NCI-H69 (cell line): ENCODE measurements at regions not wholly inside any gene's neighbourhood (a gene's known extent, or its start where the extent isn't known, plus 50 kb on each side); places are given as distances from the start of the nearest gene placed in this dataset.

Experiments
- DNase-seq: peaks from one replicate; lab custom pipeline; 2025; lab: John Stamatoyannopoulos, UW

DNA sequence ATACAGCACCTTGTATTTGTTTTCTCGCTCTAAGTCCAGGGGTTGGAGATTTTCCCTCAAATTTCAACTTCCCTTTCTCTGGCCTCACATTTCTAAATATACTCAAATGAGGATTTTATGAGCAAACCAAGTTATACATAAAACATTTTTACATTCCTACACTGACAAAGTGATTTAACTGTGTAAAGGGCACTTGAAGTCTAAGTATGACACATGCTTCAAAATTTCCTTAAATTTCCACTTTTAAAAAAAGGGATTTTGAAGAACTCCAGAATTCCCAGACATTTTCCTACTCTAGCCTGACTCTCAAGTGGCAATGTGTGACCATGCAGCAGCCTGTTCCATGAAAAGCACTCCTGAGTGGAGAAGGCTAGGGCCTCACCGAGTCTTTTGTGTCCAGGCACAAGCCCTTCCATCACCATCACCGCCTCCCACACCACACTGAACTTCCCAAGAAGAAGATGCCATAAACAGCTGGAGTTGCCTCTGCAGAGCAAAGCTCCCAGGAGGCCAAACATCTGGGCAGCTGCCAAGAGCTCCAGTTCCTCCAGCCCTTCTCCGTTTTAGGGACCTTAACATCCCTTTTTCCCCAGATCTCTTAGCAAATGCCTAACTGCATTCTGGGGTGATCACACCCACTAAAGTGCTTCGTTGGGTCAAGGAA lies 68.9 kb downstream of the NCR2 start:
- no peak for DNase-seq

DNA sequence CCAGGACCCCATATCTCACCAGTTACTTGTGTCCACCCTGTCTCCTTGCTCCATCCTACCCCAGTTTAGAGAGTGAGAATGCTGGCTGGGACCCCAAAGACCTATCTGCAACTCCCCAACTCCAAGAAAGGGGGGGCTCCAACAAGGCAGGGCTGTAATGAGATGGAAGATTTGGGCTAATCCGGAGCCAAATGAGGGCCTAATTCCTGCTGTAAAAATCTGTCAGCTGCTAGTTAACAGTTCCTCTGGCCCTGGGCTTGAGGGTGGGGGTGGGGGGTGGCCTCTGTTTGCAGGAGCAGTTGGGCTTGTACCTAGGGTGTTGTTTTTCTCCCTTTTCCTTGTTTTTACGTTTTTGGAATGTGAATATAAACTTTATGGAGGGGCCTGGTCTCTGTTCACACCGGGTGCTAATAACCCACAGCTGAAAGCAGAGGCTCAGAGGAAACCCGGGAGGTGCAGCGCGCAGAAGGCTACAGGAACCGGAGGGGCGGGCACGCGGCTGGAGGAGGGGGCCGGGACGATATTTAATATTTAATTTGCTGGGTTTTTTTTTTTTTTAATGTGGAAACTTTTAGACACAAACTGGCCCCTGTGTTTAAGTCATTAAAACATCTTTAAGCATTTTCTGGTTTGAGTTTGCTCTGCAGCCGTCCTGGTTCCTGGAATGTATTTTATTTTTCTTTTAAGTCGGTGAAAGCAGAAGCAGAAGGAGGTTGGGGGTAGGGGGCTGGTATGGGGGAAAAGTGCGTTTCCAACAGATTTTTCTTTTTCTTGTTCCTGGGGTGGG lies 70.7 kb downstream of the NCR2 start:
- DNase-seq: no peak

DNA sequence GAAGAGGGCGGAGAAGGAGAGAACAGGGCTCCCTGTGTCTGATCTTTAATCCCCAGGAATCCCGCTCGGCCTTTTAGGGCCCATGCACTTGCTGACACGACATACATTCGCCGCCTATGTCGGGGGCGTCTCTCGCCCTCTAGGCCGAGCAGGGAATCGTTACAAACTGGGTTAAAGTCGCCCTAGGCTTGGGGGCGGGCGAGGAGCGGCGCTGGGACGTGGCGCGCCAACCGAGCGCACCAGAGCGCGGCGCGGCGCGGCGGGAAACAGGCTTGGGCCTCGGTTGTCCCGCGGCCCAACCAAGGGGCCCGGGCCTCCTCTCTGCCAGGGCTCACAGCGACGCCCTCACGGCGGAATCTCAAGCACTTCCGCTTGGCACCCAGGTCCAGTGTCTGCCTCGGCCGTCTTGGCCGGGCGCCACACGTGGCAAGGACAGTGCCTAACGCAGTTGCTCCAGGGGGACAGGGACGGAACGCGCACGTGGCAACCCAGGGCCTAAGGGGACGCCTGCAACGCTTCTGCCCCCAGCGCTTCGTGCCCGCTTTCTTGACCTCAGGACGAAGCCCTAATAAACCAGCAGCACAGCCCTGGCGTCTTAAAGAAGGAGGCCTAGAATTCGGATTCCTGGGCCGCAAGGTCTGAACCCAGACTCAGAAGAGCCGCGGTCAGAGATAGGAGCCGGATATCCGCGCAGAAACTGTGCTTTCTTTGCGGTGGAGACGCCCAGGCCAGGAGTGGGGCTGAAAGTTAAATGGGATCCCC lies 71.5 kb downstream of the NCR2 start:
- DNase-seq: no peak

DNA sequence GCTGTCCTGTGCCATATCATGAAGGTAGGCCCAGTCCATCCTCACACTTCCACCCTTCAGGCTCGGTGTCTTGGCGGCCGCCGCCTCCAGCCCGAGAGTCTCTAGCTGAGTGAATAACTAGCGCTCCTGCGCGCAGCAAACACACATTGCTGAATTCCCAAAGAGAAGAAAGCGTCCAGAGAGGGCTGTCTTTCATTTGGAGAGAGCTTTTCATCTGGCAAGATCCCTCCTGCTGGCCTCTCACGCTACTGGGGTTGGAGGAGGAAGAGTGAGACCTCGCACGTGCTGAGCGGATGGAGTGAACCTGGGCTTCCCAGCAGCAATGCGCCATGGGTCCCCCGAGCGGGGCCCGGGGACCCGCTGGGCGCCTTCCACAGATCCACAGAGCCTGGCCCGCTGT lies 73.2 kb downstream of the NCR2 start:
- peak; percentile 46 for DNase-seq

DNA sequence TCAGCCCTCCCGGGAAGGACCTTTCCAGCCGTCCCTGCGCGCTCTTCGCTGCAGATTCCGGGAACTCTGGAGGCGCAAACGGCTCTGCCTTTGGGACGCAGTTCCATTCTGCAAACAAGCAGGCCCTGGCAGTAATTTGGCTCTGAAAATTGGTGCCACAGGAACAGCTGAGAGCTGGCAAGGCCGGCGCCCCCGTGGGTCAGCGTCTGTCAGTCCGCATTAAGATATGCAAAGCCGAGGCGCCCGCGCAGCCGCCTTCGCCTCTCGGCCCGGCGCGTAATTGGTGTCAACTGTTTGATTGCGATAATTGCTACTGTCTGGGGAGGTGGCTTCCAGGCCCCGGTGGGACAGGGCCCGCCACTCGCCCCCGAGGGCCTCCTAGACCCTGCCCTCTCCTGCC lies 73.6 kb downstream of the NCR2 start:
- peak; percentile 81 for DNase-seq

DNA sequence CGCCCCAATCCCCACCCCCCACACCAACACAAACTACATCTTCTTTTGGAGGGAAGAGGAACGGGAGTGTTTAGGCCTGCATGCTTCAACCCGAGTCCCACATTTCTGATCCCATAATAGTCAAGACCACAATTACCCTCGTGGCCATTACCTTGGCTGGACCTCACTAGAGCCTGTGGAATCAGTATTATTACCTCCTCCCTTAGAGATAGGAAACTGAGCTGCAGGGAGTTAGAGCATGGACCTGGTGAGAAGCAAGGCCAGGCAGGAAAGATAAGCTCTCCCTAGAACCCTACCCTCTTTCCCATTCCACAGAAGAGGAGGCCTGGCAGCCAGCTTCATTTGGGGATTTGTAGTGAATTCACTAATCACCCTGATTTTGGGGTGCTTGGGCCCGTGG lies 74.1 kb downstream of the NCR2 start:
- no peak for DNase-seq

DNA sequence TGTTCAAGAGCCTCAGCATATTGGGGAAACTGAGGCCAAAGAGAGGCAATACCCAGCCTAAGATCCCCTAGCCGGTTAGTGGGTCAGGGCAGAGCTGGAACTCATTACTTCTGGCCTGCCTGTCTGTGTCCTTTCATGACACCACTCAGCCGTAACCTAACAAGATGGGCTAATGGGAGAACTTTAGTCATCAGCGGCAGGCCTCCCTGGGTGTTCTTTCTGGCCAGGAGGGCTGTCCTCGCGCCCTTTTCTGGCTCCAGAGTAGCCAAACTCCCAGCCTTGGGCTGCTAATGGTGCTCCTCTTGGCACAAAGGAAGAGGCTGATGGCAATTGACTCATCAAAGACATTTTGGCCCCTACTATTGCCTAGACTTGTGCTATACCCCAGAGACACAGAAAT lies 76.6 kb downstream of the NCR2 start:
- DNase-seq: peak; percentile 65

DNA sequence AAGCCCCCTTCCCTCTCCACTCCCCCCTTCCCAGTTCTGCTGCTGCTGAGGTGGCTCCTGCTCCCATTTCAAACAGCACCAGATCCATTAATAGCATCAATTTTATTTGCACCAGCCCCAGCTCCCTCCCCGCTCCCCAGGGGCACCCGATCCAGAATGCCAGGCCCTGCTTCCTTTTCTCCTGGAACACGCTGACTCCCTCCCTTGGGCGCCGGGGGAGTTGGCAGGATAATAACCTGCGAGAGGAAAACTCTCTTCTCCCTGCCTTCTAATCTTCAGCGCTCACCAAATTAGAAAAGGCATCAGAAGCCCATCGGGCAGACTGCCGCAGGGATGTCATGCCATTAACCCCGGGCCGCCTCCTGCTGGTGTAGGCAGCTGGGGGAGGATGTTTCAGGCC lies 77.8 kb downstream of the NCR2 start:
- peak; percentile 85 for DNase-seq

DNA sequence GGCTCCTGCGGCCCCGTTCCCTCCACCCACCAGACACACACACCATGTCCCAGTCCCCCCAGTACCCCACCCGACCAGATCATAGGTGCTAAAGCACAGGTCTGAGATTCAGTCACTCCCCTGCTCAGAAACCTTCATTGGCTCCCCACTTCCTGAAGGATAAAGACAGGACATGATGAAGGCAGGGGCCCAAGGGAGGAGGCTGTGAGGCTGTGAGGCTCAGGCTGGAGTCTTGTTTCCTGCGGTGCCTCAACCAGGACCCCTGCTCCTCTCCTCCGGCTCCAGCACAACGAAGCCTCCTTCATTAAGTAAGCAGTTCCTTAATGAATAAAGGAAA lies 81.1 kb downstream of the NCR2 start:
- no peak for DNase-seq

DNA sequence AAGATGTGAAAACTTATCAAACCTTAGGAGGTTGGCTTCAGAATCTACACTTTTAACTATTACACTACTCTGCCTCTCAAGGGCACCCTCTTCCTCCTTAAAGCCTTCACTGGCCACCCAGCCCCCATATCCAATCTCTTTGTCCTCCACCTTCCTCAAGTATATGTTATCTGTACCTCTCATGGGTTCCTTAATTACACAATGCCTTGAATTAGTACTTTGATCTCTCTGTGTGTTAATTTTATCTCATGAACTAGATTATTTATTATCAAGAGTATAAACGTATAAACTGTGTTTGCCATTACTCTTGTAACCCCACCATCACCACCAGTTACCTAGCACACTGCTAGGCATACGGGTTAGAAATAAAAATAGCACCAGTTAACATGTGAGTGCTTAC lies 83.3 kb downstream of the NCR2 start:
- no peak for DNase-seq

DNA sequence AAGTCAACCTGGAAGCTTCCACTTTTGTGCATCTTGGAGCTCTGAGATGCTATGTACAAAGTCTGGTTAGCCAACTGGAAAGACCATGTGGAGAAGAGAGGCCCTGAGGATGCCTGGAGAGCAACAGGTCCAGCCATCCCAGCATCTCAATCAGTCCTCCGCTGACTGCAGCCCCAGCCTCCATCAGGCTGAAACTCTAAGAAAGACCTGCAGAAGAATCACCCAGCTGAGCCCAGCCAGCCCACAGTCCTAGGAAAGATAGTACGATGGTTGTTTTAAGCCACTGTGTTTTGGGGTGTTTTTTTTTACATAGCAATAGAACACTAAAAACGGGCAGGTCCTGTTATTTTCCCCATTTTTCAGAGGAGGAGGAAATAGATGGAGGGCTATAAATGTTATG lies 84.0 kb downstream of the NCR2 start:
- DNase-seq: no peak

DNA sequence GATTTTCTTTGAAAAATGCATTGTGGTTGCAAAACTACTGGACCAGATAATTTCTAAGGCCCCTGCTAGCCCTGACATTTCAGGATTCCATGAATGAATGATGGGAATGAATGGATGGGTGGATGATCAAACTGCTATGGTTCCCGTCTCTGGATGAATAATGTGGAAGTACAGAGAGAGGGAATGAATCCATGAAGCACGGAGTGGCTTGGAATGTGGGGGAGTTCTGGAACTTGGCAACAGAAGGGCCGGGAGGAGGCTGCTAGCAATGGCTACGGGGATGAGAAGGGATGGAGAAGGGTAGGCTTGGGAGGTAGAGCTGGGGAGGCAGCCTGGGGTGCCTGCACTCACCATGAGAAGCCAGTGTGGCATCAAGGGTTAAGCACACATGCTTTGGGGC lies 84.8 kb downstream of the NCR2 start:
- DNase-seq: no peak

DNA sequence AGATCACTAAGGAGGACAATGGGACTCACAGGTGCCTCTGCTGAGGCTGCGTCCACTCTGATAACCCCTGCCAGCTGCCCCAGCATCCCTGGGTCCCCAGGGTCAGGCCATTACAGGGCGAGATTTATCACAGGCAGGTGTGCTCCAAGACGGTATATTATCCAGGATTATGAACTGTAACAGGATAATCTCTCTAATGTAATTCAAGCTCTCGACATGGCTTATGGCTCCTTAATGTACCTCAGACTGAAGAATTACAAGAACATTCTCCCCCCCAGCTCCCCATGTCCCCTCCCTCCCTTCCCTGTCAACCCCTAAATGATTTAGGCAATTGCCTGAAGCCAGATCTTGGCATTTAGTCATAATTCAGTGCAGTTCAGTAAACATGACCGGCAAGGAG lies 86.8 kb downstream of the NCR2 start:
- peak; percentile 94 for DNase-seq

DNA sequence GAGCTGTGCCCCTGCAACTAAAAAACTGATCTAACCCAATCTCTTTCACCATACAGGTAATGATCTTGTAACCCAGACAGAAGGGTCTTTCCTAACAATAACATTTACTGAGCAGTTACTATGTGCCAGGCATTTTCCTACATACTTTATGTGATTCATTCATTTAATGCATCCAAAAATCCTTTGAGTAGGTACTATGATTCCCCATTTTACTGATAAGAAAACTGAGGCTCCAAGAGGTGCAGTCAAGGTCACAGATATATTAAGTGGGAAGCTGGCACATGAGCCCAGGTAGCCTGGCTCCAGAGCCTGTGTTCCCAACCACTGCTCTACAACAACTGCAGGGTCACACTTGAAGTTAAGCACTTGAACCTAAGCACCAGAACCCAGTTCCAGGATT lies 87.6 kb downstream of the NCR2 start:
- no peak for DNase-seq

DNA sequence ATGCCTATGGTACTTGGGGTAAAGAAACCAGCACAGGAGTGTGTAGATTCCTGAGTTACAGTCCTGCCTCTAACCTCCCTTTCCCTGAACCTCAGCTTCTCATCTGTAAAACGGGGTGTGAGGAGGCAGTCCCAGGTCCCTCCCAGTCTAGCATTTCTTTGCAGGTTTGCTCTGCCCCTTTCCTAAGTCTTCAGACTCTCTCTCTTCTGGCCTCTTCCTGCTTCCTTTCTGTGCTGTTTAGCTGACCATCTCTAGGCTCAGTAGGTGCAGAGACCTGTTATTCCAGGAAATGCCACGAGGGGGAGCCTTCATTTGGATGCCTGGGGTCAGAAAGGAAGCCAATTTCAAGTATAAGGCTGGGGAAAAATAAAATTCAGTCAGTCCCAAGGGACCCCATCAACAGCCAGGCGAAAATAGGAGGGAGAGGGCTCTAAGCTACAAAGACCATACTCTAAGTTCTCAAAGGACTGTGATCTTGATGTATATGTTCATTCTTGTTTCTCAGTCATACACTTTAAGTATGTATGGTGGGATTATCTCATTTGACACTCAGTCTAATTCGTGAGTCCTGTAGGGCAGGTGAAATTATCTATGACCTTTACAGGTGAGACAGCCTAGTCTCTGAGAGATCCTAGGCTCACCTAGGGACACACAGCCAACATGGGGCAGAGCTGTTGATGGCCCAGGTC lies 89.1 kb downstream of the NCR2 start:
- peak; percentile 91 for DNase-seq

DNA sequence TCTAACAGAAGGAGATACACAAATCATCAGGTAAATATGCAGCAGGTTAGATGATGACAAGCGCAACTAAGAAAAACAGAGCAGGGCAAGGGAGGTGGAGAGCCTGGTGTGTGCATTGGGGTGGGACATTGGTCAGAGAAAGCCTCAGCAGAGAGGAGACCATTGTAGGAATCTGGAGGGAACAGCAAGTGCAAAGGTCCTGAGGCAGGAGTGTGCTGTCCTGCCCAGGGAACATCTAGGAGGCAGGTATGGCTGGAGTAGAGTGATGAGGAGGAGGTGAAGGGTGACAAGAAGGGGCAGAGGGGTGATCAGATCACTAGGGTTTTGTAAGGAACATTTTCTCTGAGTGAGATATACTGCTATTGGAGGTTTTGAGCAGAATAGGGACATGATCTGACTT lies 90.1 kb downstream of the NCR2 start:
- no peak for DNase-seq

DNA sequence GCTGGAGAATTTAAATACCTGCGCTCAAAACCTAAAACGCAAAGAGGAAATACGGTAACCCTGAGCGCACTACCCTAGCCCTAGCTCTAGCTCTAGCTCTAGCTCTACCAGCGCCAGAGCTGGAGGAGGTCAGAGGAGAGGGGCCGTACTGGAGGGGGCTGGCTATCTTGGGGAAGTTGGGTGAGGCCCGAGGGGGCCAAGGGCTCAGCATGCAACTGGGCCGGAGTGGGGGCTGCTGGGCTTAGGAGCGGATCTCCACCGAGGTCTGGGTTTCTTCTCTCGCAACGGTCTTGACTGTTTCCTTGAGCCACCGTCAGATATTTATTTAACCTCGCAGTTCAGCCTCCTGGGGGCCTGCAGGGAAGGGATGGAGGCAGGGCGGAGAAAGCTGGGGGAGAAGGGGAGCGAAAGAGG lies 91.0 kb downstream of the NCR2 start:
- peak; percentile 39 for DNase-seq

DNA sequence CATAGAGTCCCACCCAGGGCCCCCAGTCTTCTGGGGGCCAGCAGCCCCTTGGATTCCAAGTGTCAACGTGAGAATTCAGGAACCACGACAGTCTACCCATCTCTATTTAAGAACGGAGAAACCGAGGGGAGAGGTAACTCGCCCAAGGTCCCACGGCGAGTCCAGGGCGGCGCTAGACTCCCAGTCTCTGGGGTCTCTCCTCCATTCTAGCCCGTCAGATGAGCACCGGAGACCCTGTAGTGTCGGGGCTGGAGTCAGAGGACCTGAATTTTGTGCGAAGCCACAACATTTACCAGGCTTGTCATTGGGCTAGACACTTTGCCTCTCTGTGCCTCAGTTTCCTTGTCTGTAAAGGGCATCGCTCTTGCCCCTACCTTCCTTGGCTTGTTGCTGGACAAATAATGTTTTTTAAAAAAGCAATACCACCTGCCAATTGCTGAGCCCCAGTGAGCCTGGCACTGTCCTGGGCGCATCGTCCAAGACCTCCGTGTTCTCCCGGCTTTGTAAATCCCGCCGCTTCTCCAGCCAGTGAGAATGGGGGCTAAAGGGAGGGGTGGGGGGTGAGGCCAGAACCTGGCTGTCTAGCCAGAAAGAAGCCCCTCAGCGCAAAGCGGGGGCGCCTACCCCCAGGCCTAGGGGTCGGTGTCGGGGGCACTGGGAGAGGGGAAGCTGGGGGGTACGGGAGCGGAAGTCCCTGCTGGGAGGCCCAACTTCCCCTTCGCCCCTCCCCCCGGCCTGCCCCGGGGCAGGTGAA lies 91.7 kb downstream of the NCR2 start:
- no peak for DNase-seq

DNA sequence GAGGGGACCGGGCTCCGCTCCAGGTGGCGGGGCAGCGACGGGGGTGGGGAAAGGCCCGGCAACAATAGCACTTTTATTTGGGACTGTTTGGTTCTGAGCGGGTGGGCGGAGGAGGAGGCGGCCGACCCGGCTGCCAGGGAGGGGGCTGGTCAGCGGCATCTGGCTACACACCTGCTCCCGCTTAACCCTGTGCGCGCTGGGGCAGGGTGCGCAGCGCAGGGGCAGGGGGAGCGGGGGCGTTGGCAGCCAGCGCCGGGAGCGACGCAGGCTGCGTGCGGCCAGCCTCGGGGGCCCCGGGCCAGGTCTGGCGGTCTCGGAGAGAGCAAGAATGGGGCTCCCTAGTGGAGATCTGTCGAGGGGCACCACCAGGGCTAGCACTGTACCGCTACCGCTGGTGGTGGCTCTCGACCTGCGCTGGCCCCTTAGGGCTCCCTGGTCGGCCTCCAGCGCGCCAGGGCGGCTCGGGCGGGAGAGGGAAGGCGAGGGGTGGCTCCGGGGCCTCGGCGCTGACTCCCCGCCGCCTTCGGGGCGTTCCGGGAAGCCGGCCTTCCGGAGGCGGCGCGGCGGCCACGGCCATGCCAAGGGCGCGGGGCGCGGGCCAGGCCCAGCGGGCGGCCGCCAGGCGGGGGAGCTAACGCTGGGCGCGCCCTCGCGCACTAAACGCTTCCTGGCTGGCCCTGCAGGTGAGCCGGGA lies 92.4 kb downstream of the NCR2 start:
- peak; percentile 93 for DNase-seq

DNA sequence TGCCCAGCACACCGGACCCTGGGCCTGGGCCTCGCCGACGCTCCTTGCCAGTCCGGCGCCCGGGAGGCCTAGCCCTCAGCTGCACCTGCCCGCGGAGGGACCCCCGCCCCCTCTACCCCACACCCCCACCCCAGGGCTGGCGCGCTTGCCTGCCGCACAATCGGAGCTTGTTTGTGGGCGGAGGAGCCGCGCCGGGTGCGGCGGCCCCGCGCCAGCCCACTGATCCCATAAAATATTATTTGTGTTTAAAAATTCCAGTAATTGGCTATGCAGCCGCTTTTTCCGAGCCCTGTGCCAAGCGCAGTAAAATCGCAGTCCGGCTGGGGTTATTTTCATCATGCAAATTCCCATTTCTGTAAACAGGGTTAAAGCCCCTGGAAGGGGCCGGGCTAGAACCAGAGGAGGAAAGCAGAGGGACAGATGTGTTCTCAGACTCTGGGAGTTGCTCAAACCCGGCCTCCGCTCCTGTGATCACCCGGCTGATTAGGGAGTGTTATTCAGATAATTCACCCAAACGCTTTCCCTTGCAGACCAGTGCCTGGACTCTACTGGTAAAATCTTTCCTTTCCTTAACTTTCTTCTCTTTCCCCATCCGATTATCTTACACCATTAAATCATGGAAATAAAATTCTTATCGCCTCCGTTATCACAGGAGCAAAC lies 93.1 kb downstream of the NCR2 start:
- peak; percentile 80 for DNase-seq

DNA sequence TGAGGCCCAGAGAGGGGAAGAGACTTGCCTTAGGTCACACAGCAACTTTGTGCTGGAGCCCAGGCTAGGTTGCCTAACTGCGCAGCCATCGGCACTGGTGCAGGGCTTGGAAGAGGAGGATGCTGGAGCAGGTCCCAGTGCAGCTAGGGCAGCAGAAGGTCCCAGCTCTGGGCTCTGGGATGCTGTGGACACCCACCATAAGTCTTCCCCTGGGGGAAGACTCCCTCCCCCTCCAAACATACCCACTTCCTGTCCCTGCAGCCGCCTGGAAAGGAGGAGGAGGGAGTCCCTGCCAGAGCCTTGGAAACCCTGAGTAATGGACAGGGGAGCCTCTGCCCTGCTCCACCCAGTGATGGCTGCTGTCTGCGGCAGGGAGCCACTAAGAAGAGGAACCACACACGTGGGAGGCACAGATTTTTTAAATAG lies 93.6 kb downstream of the NCR2 start:
- DNase-seq: peak; percentile 82
